ENCODE measurements at regions not wholly inside any gene's neighbourhood (a gene's known extent, or its start where the extent isn't known, plus 50 kb on each side); places are given as distances from the start of the nearest gene placed in this dataset.

- in situ Hi-C loops (cut with HindIII; ENCODE audit: extremely low pct_ligation_motif_present, low pct_unique_long_range_greater_than_20kb): no loop called here
Measured at GRCh38 chr14:101116065-101116464, 212.5 kb upstream of the RTL1 start.

GRCh38 chr14:101116486-101117130 lies 213.1 kb upstream of the RTL1 start:
- Histone ChIP-seq H3K4me3 (replicated peaks in 1 of 3; ENCODE audit: insufficient read depth in 1 of 3, low read depth in 2 of 3, low read length in 3 of 3) (no peak overlapping the region), H3K27me3 (ENCODE audit: control insufficient read depth in 1 of 2, insufficient read depth in 2 of 2, low read length in 2 of 2) (peaks cover 9 to 63% of the 10 kb centered on the region in 2 experiments), H3K9me3 (ENCODE audit: low read length) (no peaks in the 10 kb centered on the region), H4K20me1 (ENCODE audit: insufficient read depth, low read length) (no peaks in the 10 kb centered on the region), H3K4me2 (ENCODE audit: low read depth, low read length) (no peak overlapping the region), H3K36me3 (replicated peaks in 1 of 2; ENCODE audit: control insufficient read depth in 1 of 2, insufficient read depth in 2 of 2, low read length in 2 of 2) (no peaks in the 10 kb centered on the region), H2AFZ (ENCODE audit: low read length) (no peak overlapping the region), H3K4me1 (ENCODE audit: insufficient read depth, low read length) (no peaks in the 10 kb centered on the region), H3K9ac (ENCODE audit: insufficient read depth, low read depth, low read length) (no peak overlapping the region), H3K79me2 (ENCODE audit: insufficient read depth, low read length) (no peaks in the 10 kb centered on the region), H3K27ac (ENCODE audit: extremely low read length, insufficient read depth, low read length) (no peak overlapping the region)
- no TSS peak for BruUV-seq (replicated peaks)
- ATAC-seq: no peak
- no peak for FAIRE-seq
- ChIA-PET CTCF (ENCODE audit: low intra/inter-chr PET ratio, low total read pairs) (no interaction called here), POLR2A (no interaction called here)
- WGBS (ENCODE audit: low lambda C conversion rate): 17% methylated on average over 7 of the region's 17 CpGs
- DNase-seq (ENCODE audit: low spot score): no peak
- intact Hi-C loops (cut with micrococcal nuclease; ENCODE audit: unreplicated experiment): no loop called here
- TF ChIP-seq FOXM1 (CRISPR knock-in tag; IDR thresholded peaks at IDR 0.05) (no peak), GFI1 (CRISPR knock-in tag; IDR thresholded peaks at IDR 0.05; ENCODE audit: borderline replicate concordance) (no peak), HIVEP1 (CRISPR knock-in tag; IDR thresholded peaks at IDR 0.05) (no peak), TERF1 (CRISPR knock-in tag; IDR thresholded peaks at IDR 0.05) (no peak), RFX5 (IDR thresholded peaks at IDR 0.05; ENCODE audit: low read depth, low read length) (no peak)
- in situ Hi-C loops (cut with HindIII; ENCODE audit: extremely low pct_ligation_motif_present, low pct_unique_long_range_greater_than_20kb): no loop called here

More at GRCh38 chr14:101116065-101116464, 212.5 kb upstream of the RTL1 start:
- ChIA-PET POLR2A (no interaction called here), CTCF (ENCODE audit: low intra/inter-chr PET ratio, low total read pairs) (no interaction called here)
- no peak for FAIRE-seq
- H3K4me3 ChIP-seq (replicated peaks in 1 of 3; ENCODE audit: insufficient read depth in 1 of 3, low read depth in 2 of 3, low read length in 3 of 3): no peak overlapping the region
- BruUV-seq (replicated peaks): no TSS peak
- H3K9ac ChIP-seq (ENCODE audit: insufficient read depth, low read depth, low read length): no peak overlapping the region
- no peak for ATAC-seq
- intact Hi-C loops (cut with micrococcal nuclease; ENCODE audit: unreplicated experiment): no loop called here
- no peak for DNase-seq (ENCODE audit: low spot score)
- 31% methylated on average over 2 of the region's 4 CpGs for WGBS (ENCODE audit: low lambda C conversion rate)
- H3K4me2 ChIP-seq (ENCODE audit: low read depth, low read length): no peak overlapping the region
- no peaks in the 10 kb centered on the region for H3K36me3 ChIP-seq (replicated peaks in 1 of 2; ENCODE audit: control insufficient read depth in 1 of 2, insufficient read depth in 2 of 2, low read length in 2 of 2)
- H3K9me3 ChIP-seq (ENCODE audit: low read length): no peaks in the 10 kb centered on the region
- peaks cover 9 to 58% of the 10 kb centered on the region in 2 experiments for H3K27me3 ChIP-seq (ENCODE audit: control insufficient read depth in 1 of 2, insufficient read depth in 2 of 2, low read length in 2 of 2)
- TF ChIP-seq PLRG1 (conservative IDR thresholded peaks at IDR 0.05) (no peak), ZNF30 (CRISPR knock-in tag; IDR thresholded peaks at IDR 0.05) (no peak), ZNF441 (CRISPR knock-in tag; IDR thresholded peaks at IDR 0.05; ENCODE audit: borderline replicate concordance) (no peak), BRF2 (CRISPR knock-in tag; IDR thresholded peaks at IDR 0.05) (no peak), REXO4 (CRISPR knock-in tag; IDR thresholded peaks at IDR 0.05; ENCODE audit: borderline replicate concordance) (no peak), ZNF546 (CRISPR knock-in tag; conservative IDR thresholded peaks at IDR 0.05) (no peak), RFX3 (CRISPR knock-in tag; IDR thresholded peaks at IDR 0.05) (no peak), SNRNP70 (IDR thresholded peaks at IDR 0.05; ENCODE audit: low read depth, low read length) (no peak), JUND (CRISPR knock-in tag; IDR thresholded peaks at IDR 0.05) (no peak), HMG20A (CRISPR knock-in tag; IDR thresholded peaks at IDR 0.05; ENCODE audit: borderline replicate concordance) (no peak)
- no peaks in the 10 kb centered on the region for H3K79me2 ChIP-seq (ENCODE audit: insufficient read depth, low read length)
- H3K27ac ChIP-seq (ENCODE audit: extremely low read length, insufficient read depth, low read length): no peak overlapping the region
- H3K4me1 ChIP-seq (ENCODE audit: insufficient read depth, low read length): no peaks in the 10 kb centered on the region
- H2AFZ ChIP-seq (ENCODE audit: low read length): no peak overlapping the region
- H4K20me1 ChIP-seq (ENCODE audit: insufficient read depth, low read length): no peaks in the 10 kb centered on the region
